NCI-H2081 treated with DMSO at 0.1 percent for 48 hours (cell line): ENCODE measurements at regions not wholly inside any gene's neighbourhood (a gene's known extent, or its start where the extent isn't known, plus 50 kb on each side); places are given as distances from the start of the nearest gene placed in this dataset.

Source experiments
- DNase-seq: peaks from one replicate; lab custom pipeline; 2025; lab: John Stamatoyannopoulos, UW

DNA sequence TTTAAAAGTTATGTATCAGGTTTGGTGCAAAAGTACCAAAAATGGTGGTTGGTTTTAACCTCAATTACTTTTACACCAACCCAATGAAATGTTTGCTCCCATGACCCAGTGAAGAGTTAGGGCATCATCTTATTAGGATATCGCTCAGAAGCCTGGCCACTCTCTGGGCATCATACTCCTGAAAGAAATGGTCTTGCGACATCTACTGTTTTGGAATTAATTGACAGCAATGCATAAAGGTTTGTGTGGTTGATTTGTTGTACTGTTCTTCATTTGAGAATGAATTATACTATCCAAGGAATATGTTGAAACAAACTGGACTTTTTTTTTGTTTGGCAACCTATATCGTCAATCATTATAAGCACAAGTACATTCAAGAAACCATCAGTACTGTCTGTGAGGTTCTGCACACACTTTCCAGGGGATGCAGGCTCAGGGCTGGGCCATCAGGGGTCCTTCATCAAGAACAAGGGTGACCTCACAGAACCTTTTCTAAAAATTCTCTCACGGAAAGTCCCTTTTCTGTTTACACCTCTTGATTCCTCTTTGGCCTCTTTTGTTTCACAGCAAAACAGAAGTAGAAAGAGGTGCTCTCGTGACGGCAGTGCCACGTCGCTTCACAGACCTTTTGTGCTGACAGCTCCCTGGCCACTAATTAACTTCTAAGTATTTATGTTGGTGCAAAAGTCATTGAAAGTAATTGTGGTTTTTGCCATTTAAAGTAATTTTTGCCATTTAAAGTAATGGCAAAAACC lies 117.2 kb upstream of the KLF6 start:
- DNase-seq = no peak

GRCh38 chr10:3901370-3901769 lies 116.4 kb upstream of the KLF6 start:
- no peak for DNase-seq

GRCh38 chr10:3900391-3900790 lies 115.4 kb upstream of the KLF6 start:
- no peak for DNase-seq

DNA sequence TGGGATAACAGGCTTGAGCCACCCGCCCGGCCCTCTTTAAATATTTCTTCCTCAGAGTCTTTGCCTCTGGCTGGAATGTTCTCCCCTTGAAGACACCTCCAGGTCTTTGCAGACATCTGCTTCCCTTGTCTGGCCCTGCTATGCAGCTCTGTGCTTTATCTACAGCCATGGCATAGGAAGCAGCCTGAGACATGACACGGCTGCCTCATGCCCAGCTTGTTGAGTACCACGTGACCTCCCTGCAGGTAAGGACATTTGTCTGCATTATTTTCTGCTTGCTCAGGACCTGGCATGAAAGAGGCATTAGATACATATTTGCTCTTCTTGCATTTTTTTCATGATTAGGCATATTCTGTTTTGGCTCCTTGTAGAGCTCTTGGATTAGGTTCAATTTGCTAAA lies 113.8 kb upstream of the KLF6 start:
- DNase-seq = no peak

DNA sequence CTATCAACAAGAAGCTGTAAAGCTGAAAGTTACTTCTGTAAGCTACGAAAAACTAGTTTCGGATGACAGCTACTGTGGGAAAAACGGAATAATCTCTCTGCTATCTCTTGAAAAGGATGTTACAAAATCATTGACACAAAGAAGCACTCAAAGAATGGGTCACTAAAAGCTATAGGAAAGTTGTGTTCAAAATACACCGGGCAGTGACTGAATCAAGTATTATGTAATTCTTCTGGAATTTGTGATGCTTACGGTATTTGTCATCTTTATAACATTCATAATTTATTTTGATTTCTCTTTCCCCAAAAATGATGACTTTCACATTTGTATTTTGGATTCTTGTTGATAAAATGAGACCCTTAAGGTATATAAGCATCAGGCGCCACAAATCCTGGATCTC lies 112.1 kb upstream of the KLF6 start:
- no peak for DNase-seq

DNA sequence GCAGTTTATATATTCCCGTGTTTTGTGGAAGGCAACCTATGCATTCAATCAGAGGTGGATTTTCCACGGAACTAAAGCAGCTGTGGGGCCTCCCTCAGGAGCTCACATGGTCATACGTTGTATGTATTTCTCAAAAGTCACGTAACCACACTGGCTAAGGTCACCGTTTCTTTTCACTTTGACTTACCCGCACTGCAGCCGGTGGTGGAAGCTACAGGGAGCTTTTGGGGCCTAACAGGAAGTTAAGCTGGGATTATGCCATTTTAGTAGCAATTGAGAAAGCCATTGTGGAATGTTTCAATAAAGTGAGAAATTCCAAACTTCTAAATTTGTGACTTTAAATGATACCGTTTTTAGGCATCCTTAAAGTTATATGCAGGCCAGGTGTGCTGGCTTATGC lies 111.2 kb upstream of the KLF6 start:
- no peak for DNase-seq

- no peak for DNase-seq
Measured at GRCh38 chr10:3895045-3895631, 110.1 kb upstream of the KLF6 start.

DNA sequence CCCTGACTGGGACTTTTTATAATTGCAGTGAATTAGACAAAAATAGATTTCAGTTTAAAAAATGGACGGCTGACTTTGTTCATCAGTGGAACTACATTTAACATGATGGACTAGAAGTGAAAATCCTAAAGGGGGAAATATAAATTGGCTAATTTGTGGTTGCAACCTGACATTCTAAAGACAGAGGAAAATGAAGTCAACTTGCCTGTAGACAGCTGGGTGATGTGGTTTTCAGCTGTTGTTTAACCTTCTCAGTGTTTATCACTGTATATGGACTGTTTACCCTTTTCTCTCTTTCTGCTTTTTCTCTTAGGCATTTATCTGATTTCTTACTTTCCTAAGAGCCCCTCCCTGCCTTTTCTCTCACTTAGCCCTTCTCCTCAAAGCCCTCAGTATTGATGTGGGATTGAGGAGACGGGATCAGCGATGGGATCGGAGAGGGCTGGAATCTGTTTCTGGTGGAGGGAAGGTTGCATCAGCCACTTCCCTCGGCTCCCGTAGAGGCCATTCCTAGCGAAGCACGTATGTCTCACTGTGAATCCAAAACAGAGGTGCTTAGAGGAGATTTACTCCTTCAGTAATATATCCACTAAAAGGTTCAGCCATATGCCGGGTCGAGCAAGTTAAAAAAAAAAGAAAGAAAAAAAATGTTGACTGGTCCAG lies 109.0 kb upstream of the KLF6 start:
- DNase-seq = no peak

GRCh38 chr10:3892440-3893425 lies 107.7 kb upstream of the KLF6 start:
- no peak for DNase-seq

DNA sequence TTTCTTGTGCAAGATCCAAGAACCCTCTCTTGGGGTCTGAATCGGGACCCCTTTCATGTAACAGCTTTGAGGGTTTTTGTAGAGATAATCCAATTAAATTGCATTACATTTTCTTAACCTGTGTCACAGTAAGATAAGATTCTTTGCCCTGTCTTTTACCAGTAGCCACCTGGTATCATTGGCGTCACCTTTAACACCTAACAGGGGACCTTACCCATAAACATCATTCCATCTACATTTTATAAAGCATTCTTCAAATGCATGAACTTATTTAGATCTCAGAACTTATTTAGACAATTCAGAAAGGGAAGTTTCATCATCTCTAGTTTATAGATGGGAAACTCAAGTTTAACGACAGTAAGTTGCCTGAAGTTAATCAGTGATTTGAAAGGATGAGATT lies 106.4 kb upstream of the KLF6 start:
- no peak for DNase-seq

DNA sequence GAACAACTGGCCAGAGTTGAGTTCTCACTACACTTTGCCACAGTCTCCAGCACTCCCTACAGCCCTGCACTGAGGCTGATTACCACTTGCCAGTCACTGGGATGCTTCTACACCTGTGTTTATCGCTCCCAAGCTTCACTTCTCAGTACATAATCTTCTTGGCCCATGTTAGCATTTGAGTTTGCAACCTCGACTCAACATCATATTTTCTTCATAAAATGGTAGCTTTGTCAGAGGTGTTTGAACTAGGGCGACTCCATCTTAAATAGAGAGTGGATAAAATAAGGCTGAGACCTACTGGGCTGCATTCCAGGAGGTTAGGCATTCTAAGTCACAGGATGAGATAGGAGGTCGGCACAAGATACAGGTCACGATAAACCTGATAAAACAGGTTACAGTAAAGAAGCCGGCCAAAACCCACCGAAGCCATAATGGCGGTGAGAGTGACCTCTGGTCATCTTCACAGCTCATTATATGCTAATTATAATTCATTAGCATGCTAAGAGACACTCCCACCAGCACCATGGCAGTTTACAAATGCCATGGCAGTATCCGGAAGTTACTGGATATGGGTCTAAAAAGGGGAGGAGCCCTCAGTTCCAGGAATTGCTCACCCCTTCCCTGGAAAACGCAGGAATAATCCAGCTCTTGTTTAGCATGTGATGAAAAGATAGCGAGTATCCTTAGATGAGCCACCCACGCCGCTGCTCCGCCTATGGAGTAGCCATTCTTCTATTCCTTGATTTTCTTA lies 105.8 kb upstream of the KLF6 start:
- no peak for DNase-seq

DNA sequence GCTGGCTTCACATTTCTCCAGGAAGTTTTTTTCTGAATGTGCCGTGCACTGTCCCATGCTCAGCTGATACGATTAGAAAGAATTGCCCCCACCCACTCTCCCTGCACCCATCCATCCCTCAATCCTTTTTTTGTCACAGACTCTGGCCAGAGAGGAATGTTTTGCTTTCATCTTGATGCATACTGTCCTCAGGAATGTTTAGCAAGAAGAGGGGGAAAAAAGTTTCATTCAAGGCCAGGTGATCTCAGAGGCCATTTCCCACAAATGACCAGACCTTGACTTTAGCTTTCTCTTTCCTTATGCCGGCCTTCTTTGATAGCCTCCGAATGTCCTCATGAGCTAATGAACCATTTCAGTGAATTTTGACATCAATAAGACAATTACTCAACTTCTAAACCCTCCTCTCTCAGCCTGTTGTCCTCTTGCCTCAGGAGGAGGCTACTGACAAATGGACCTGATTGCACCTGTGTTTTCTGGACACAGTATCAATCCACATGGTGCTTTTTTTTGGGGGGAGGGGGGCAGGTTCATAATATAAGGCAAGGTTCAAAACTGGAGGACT lies 105.0 kb upstream of the KLF6 start:
- DNase-seq = no peak

- no peak for DNase-seq
Measured at GRCh38 chr10:3887885-3888476, 103.0 kb upstream of the KLF6 start.

DNA sequence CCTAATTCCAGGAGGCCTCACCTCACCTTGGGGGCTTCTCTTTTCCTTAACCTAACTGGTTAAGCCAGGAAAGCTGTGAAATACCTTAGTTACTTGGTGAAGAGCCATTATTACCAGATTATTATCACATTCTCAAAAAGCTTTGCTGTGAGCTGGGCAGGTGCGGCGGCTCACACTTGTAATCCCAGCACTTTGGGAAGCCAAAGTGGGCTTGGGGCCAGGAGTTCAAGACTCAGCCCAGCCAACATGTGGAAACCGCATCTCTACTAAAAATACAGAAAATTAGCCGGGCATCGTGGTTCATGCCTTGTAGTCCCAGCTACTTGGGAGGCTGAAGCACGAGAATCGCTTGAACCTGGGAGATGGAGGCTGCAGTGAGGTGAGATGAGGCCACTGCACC lies 102.4 kb upstream of the KLF6 start:
- no peak for DNase-seq

DNA sequence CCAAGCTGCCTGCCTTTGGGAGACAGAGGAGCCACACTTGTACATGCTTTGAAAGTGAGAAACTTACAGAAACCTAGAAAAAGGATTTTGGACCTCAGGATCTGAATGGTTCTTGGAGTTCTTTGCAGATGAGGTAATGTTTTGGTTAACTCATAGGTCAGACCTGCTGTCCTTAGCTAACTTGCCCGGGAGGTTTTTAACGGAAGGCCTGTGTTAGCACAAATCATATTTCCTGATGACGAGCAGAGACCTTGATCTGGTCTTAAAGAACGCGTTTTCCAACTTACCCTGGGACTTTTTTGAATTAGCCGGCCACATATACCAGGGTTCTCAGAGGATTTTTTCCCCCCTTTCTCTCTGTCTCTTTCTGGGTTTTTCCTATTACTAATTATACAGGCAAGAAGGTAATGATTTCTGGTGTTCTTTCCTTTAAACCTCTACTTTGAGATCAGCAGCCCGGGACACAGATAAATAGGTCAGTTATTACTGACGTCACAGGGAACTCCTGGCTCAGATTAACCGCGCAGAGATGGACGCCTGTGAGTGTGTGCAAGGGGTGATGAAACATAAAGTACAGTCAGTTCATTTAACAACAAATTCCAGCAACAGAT lies 101.7 kb upstream of the KLF6 start:
- DNase-seq = no peak

DNA sequence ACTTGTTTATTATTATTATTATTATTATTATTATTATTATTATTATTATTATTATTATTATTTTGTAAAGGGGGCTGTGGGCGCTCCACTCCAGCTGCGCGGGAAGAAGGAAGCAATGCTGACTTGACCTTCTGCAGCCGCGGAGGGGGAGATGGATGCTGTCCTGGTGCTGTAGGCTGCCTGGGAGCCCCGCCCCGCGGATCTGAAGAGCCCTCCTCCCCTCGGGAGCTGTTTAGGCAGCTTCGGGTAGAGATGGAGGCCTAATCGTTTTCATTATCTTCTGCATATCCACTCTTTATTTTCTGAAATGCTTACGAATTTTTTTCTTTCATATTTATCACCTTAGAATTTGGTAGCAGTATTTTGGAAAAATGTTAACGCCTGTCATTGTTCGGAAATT lies 101.2 kb upstream of the KLF6 start:
- DNase-seq = no peak

- DNase-seq = no peak
Measured at GRCh38 chr10:3882855-3883254, 97.8 kb upstream of the KLF6 start.

DNA sequence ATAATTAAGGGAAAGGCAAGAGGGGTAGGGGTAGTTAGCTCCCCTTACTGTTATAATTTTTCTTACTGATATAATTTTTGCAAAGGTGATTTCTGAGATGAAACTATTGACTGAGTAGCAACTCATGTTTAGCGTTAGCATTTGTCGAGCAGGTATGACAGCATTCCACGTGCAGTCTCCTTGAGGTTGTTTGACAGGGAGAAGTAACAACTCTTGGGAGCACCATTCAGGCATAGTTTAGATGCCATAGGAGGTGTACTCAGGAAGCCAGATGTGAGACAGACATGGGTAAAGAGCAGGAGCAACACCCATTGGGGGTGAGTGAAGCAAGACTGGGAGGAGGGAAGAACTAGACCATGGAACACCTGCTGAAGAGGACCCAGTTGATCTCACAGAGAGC lies 96.6 kb upstream of the KLF6 start:
- DNase-seq = no peak

GRCh38 chr10:3879073-3879472 lies 94.1 kb upstream of the KLF6 start:
- DNase-seq = no peak

GRCh38 chr10:3877211-3878000 lies 92.4 kb upstream of the KLF6 start:
- no peak for DNase-seq
